ENCODE measurements at regions not wholly inside any gene's neighbourhood (a gene's known extent, or its start where the extent isn't known, plus 50 kb on each side); places are given as distances from the start of the nearest gene placed in this dataset.
"Not testable (repeated sequence)": the region's sequence is repeated elsewhere in the genome, so short reads cannot be mapped to it uniquely, and the experiment has no call there.

- not testable (repeated sequence) for TF ChIP-seq CTCF (IDR thresholded peaks at IDR 0.05; ENCODE audit: borderline replicate concordance, extremely low read depth, low read length, poor library complexity, severe bottlenecking); EZH2 (IDR thresholded peaks at IDR 0.05; ENCODE audit: borderline replicate concordance, low read depth, low read length, severe bottlenecking)
These were observed 89.5 kb upstream of the SPDYE9 start for GRCh38 chr7:73175322-73175721.

Measured in DND-41 (cell line).